A549 (cell line): ENCODE measurements at regions not wholly inside any gene's neighbourhood (a gene's known extent, or its start where the extent isn't known, plus 50 kb on each side); places are given as distances from the start of the nearest gene placed in this dataset.

Experiments
- ATAC-seq, 2 experiments: fragments of 200-7000 bp in 1 of 2; fragments of >200 bp in 1 of 2; cut with Nextera tagmentation in 1 of 2; cut with Tn5 transposase in 1 of 2; 3 replicates each; pipeline versions ENCODE4 v1.8.0 to v1.9.1; 2018 to 2020; ENCODE audit warnings: mild to moderate bottlenecking in 1 of 2, moderate library complexity in 1 of 2
- CTCF ChIA-PET: fragments of 300-600 bp; sonication (Branson Sonifier 250); formaldehyde crosslinking; extraction: SDS; loops from one replicate; lab custom pipeline; 2021; ENCODE audit warnings: antibody characterized with exemption, inconsistent platforms; lab: Yijun Ruan, JAX
- POLR2A ChIA-PET: fragments of 350-600 bp; formaldehyde crosslinking; extraction: SDS; loops from one replicate; lab custom pipeline; 2021; ENCODE audit warnings: antibody characterized with exemption, inconsistent platforms; lab: Yijun Ruan, JAX
- DNase-seq, 2 experiments: peaks; one replicate each; pipeline versions ENCODE4 v3.0.0 to v3.0.0-alpha.2; 2011 to 2016; ENCODE audit warnings: low read depth in 1 of 2, low spot score in 1 of 2
- FAIRE-seq: peaks from 2 replicates; lab custom pipeline; 2011; peaks lifted over from hg19 to GRCh38; lab: Jason Lieb, UNC
- H3K27ac ChIP-seq, 2 experiments: fragments of >200 bp; sonication (Bioruptor Twin); formaldehyde crosslinking; 3 replicates each; pipeline ENCODE4 v1.5.1; 2016 to 2017
- H3K4me1 ChIP-seq: fragments of >200 bp; sonication (Bioruptor Twin); formaldehyde crosslinking; 3 replicates; pipeline ENCODE4 v1.6.1; 2016
- H3K4me2 ChIP-seq: fragments of >200 bp; sonication (Bioruptor Twin); formaldehyde crosslinking; 3 replicates; pipeline ENCODE4 v1.6.1; 2016
- H3K4me3 ChIP-seq: fragments of >200 bp; sonication (Bioruptor Twin); formaldehyde crosslinking; 3 replicates; pipeline ENCODE4 v1.5.1; 2016
- H3K9me3 ChIP-seq: fragments of >200 bp; sonication (Bioruptor Twin); formaldehyde crosslinking; 3 replicates; pipeline ENCODE4 v1.6.1; 2016
- BCL3 ChIP-seq: fragments of >200 bp; sonication (Bioruptor Twin); formaldehyde crosslinking; IDR thresholded peaks from 3 replicates; pipeline ENCODE4 v1.6.1; 2016
- BHLHE40 ChIP-seq: IDR thresholded peaks from 2 replicates; pipeline ENCODE4 v1.6.1; 2012; ENCODE audit warnings: low read depth, low read length, inconsistent platforms
- CHD4 ChIP-seq: fragments of 200-600 bp; sonication (generic); IDR thresholded peaks from 2 replicates; pipeline ENCODE4 v1.6.1; 2016; ENCODE audit warnings: antibody characterized with exemption, mild to moderate bottlenecking, borderline replicate concordance
- E2F6 ChIP-seq: IDR thresholded peaks from 2 replicates; pipeline ENCODE4 v1.6.1; 2012; ENCODE audit warnings: low read depth, borderline replicate concordance
- EHF ChIP-seq: fragments of 250-450 bp; sonication (Bioruptor Pico); IDR thresholded peaks from 2 replicates; pipeline ENCODE4 v1.5.0; 2020; ENCODE audit warnings: mild to moderate bottlenecking
- ESRRA ChIP-seq: fragments of 150-350 bp; IDR thresholded peaks from 2 replicates; pipeline ENCODE4 v1.6.1; 2014; ENCODE audit warnings: mild to moderate bottlenecking, low read length, borderline replicate concordance
- FOXS1 ChIP-seq: fragments of 250-450 bp; sonication (Bioruptor Pico); IDR thresholded peaks from 2 replicates; pipeline ENCODE4 v1.5.0; 2020; ENCODE audit warnings: mild to moderate bottlenecking, moderate library complexity
- HMGXB4 ChIP-seq: fragments of 250-450 bp; sonication (Bioruptor Pico); IDR thresholded peaks from 2 replicates; pipeline ENCODE4 v1.5.0; 2021; ENCODE audit warnings: mild to moderate bottlenecking, moderate library complexity, borderline replicate concordance
- HOXB13 ChIP-seq: fragments of 250-450 bp; sonication (Bioruptor Pico); IDR thresholded peaks from 2 replicates; pipeline ENCODE4 v1.5.0; 2020; ENCODE audit warnings: low read depth, mild to moderate bottlenecking, moderate library complexity
- JUN ChIP-seq, 2 experiments: fragments of >200 bp; sonication (Bioruptor Twin); formaldehyde crosslinking; IDR thresholded peaks; 2 replicates in 1 of 2; 3 replicates in 1 of 2; pipeline ENCODE4 v1.6.1; 2016 to 2017
- KDM5A ChIP-seq: fragments of 200-600 bp; sonication (generic); IDR thresholded peaks from 2 replicates; pipeline ENCODE4 v1.6.1; 2016; ENCODE audit warnings: antibody characterized with exemption, mild to moderate bottlenecking
- MAX ChIP-seq: IDR thresholded peaks from 2 replicates; pipeline ENCODE4 v1.6.1; 2012
- MAZ ChIP-seq: fragments of 150-350 bp; IDR thresholded peaks from 2 replicates; pipeline ENCODE4 v1.6.1; 2014; ENCODE audit warnings: antibody characterized with exemption, low read depth, low read length, borderline replicate concordance
- NFE2L2 ChIP-seq: fragments of 150-350 bp; conservative IDR thresholded peaks from 2 replicates; pipeline ENCODE4 v1.6.1; 2014; ENCODE audit warnings: low read length
- NPAS2 ChIP-seq: fragments of 250-450 bp; sonication (Bioruptor Pico); IDR thresholded peaks from 2 replicates; pipeline ENCODE4 v1.8.0; 2022; ENCODE audit warnings: mild to moderate bottlenecking, moderate library complexity, borderline replicate concordance
- NR3C1 ChIP-seq: fragments of >200 bp; sonication (Bioruptor Twin); formaldehyde crosslinking; IDR thresholded peaks from 3 replicates; pipeline ENCODE4 v1.6.1; 2017
- PHF8 ChIP-seq: fragments of 200-600 bp; sonication (generic); IDR thresholded peaks from 2 replicates; pipeline ENCODE4 v1.6.1; 2016; ENCODE audit warnings: low read depth, mild to moderate bottlenecking, antibody characterized with exemption, moderate library complexity, borderline replicate concordance
- RAD21 ChIP-seq, 2 experiments: fragments of >200 bp in 1 of 2; sonication (Bioruptor Twin) in 1 of 2; formaldehyde crosslinking in 1 of 2; IDR thresholded peaks in 1 of 2; conservative IDR thresholded peaks in 1 of 2; 2 replicates in 1 of 2; 3 replicates in 1 of 2; pipeline ENCODE4 v1.6.1; 2012 to 2018; ENCODE audit warnings: inconsistent platforms in 1 of 2
- RARB ChIP-seq: fragments of 250-450 bp; sonication (Bioruptor Pico); IDR thresholded peaks from 2 replicates; pipeline ENCODE4 v1.8.0; 2021; ENCODE audit warnings: mild to moderate bottlenecking, moderate library complexity
- RNF2 ChIP-seq: fragments of 200-600 bp; sonication (generic); IDR thresholded peaks from 2 replicates; pipeline ENCODE4 v1.6.1; 2016; ENCODE audit warnings: low read depth, mild to moderate bottlenecking, antibody characterized with exemption, moderate library complexity, borderline replicate concordance
- USF2 ChIP-seq: fragments of 450-650 bp; IDR thresholded peaks from 2 replicates; pipeline ENCODE4 v1.6.1; 2014; ENCODE audit warnings: antibody characterized with exemption
- WGBS: methylation state at CpG from one replicate; pipeline ENCODE4 v1.1.6; 2017; ENCODE audit errors: missing lambda C conversion rate; 5-methylcytosine and 5-hydroxymethylcytosine counted together

- no peak overlapping the region for H3K4me3 ChIP-seq
- TF ChIP-seq MAZ (no peak), NPAS2 (CRISPR knock-in tag) (no peak), RARB (CRISPR knock-in tag) (no peak), EHF (CRISPR knock-in tag) (no peak), ESRRA (no peak)
- no peak overlapping the region for H3K27ac ChIP-seq
- DNase-seq = no peak
- POLR2A ChIA-PET = no interaction called here
- 50% methylated on average over 6 of the region's 6 CpGs for WGBS
- H3K9me3 ChIP-seq = no peaks in the 10 kb centered on the region
- no peak for FAIRE-seq
- CTCF ChIA-PET = interaction anchor here (0.6 kb wide), 1 partner anchor 442 kb away, joined by 3 read pairs; no protein-coding TSS in a partner anchor
- no peak overlapping the region for H3K4me2 ChIP-seq
- H3K4me1 ChIP-seq = no peaks in the 10 kb centered on the region
- no peak for ATAC-seq
Observed at GRCh38 chr6:9095137-9095536, 659.8 kb upstream of the SLC35B3 start.

- no peaks in the 10 kb centered on the region for H3K9me3 ChIP-seq
- no peak overlapping the region for H3K27ac ChIP-seq
- CTCF ChIA-PET = interaction anchor here (2.4 kb wide), 1 partner anchor 15 kb away, joined by 6 read pairs; no protein-coding TSS in a partner anchor
- ATAC-seq (no peak), FAIRE-seq (no peak), DNase-seq (no peak)
- 6% methylated on average over 1 of the region's 1 CpG for WGBS
- no peak for TF ChIP-seq E2F6
- no peak for TF ChIP-seq NFE2L2
- TF ChIP-seq RNF2 = no peak
- TF ChIP-seq BHLHE40 = no peak
- no peak for TF ChIP-seq FOXS1 (CRISPR knock-in tag)
- no peak for TF ChIP-seq JUN (IDR thresholded peaks at IDR 0.05)
- TF ChIP-seq BCL3 = no peak
- TF ChIP-seq KDM5A = no peak
- TF ChIP-seq HMGXB4 (CRISPR knock-in tag) = no peak
- no peak for TF ChIP-seq RAD21 (conservative IDR thresholded peaks at IDR 0.05 in 1 of 2, IDR thresholded peaks at IDR 0.05 in 1 of 2)
- no peak for TF ChIP-seq NR3C1
- no peak for TF ChIP-seq USF2
- POLR2A ChIA-PET = no interaction called here
- no peak overlapping the region for H3K4me2 ChIP-seq
- no peak overlapping the region for H3K4me3 ChIP-seq
- no peaks in the 10 kb centered on the region for H3K4me1 ChIP-seq
Observed at GRCh38 chr6:9089724-9090123, 654.4 kb upstream of the SLC35B3 start.

- H3K9me3 ChIP-seq = no peaks in the 10 kb centered on the region
- H3K4me1 ChIP-seq = no peaks in the 10 kb centered on the region
- H3K27ac ChIP-seq = no peak overlapping the region
- ATAC-seq (no peak), DNase-seq (no peak), FAIRE-seq (no peak)
- no peak overlapping the region for H3K4me3 ChIP-seq
- POLR2A ChIA-PET = no interaction called here
- 26% methylated on average over 5 of the region's 5 CpGs for WGBS
- CTCF ChIA-PET = interaction anchor here (2.4 kb wide), 1 partner anchor 18 kb away, joined by 6 read pairs; no protein-coding TSS in a partner anchor
- no peak overlapping the region for H3K4me2 ChIP-seq
- TF ChIP-seq CHD4 (no peak), PHF8 (no peak), NR3C1 (no peak), HMGXB4 (CRISPR knock-in tag) (no peak), RNF2 (no peak), RAD21 (conservative IDR thresholded peaks at IDR 0.05 in 1 of 2, IDR thresholded peaks at IDR 0.05 in 1 of 2) (no peak), HOXB13 (CRISPR knock-in tag) (no peak), MAX (no peak)
Observed at GRCh38 chr6:9087470-9087869, 652.1 kb upstream of the SLC35B3 start.
